GM18526 (cell line): ENCODE measurements at regions not wholly inside any gene's neighbourhood (a gene's known extent, or its start where the extent isn't known, plus 50 kb on each side); places are given as distances from the start of the nearest gene placed in this dataset.

Experiments
- POLR2A ChIP-seq: IDR thresholded peaks from 3 replicates; pipeline ENCODE4 v1.6.1; 2011; ENCODE audit not compliant: insufficient read length; ENCODE audit errors: extremely low read depth

DNA sequence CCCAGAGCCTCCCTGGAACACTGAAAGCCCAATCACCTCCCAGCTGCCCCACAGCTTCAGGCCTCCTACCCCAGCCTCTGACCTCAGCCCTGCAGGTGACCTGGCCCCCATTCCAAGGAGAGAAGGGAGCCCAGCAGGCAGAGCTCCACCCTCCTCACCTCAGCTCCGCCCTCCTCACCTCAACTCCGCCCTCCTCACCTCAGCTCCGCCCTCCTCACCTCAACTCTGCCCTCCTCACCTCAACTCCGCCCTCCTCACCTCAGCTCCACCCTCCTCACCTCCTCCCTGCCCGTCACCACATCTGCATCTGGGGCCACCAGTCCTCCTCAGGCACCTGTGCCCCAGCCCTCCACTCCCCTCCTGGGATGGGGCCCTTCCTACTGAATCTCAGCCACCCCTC is 112.2 kb upstream of the SFSWAP start:
- no peak for TF ChIP-seq POLR2A

GRCh38 chr12:131599190-131600159 is 111.4 kb upstream of the SFSWAP start:
- no peak for TF ChIP-seq POLR2A

DNA sequence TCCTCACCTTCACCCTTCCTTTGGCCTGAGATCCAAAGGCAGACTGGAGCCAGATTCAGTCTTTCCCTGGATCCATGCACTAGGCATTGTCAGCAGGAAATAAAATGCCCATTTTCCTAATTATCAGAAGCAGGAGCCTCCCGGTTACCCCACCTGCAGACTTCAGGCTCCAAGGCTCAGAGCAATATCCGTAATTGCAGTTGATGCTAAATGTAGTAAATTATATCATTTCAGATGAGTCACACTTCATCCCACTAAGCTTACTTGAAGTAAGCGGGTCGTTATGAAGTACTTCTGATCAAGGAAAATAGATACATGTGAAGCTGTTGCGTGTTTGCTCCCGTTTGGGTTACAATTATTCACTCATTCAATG is 110.7 kb upstream of the SFSWAP start:
- TF ChIP-seq POLR2A, result no peak

GRCh38 chr12:131603106-131603938 is 107.6 kb upstream of the SFSWAP start:
- no peak for TF ChIP-seq POLR2A

DNA sequence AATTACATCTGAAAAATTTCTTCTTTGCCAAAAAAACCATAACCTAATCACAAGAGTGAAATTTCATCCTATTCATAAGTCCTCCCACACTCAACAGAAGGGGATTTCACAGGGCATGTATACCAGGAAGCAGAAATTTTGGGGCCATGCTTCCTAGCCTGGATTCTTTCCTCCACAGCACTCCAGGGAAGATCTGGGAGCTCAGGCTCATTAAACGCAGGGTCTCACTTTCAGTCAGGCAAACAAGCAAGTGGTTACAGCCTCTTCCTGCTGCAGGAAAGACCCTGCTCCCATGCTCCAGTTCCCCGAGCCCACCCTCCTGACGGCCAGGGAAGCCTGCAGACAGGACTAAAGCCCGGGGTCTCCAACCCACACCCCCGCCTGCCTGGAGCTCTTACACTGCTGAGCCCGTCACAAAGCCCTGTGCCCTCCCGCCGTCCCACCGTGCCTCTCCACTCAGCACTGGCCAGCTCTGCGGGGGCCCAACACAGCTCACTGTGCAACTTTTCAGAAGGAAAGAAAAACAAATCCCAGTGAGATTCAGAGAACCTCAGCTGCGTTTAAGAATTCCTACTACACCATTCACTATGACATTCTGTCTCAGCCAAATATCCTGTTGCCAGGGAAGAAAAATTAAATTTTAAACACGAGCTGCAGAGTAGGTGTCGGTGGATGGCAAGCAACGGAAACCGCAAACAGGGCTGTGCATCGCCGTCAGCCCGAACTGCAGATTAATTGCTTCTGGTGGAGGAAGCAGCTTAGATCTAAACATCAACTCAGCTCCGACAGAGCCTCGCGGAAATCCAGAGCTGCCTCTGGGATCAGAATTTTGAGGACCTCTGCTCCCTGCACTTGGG is 106.7 kb upstream of the SFSWAP start:
- TF ChIP-seq POLR2A, result no peak

DNA sequence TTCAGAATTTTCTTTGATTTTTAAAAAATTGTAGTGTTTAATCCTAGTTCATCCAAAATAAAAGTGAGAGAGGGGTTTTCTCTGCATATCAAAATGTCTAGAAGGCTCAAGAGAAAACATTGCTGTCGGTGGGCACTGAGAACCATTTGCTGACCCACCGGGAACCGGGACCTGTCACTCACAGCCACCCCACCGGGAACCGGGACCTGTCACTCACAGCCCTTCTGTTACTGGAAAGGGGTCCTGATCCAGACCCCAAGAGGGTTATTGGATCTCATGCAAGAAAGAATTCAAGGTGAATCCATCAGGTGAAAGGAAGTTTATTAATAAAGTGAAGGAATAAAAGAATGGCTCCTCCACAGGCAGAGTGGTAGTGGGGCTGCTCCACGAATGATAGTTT is 106.0 kb upstream of the SFSWAP start:
- no peak for TF ChIP-seq POLR2A

GRCh38 chr12:131605304-131605829 is 105.5 kb upstream of the SFSWAP start:
- no peak for TF ChIP-seq POLR2A

DNA sequence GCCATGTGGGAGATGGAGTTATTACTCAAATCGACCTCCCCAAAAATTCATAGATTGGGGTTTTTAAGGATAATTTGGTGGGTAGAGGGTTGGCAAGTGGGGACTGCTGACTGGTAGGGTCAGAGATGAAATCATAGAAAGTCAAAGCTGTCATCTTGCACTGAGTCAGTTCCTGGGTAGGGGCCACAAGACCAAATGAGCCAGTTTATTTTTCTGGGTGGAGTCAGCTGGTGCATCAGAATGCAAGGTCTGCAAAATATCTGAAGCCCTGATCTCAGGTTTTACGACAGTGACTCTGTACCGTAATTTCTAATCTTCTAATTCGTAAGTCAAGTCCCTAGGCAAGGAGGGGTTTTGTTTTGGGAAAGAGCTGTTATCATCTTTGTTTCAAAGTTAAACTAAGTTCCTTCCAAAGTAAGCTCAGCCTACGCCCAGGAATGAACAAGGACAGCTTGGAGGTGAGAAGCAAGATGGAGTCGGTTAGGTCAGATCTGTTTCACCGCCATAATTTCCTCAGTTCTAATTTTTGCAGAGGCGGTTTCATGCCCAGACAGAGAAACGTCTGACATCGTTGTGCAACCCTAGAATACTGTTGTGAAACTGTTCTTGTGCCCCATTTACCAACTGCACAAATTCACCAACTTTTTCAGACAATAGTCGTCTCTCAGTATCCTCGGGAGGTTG is 104.5 kb upstream of the SFSWAP start:
- TF ChIP-seq POLR2A, result no peak

- no peak for TF ChIP-seq POLR2A
Observed at GRCh38 chr12:131607658-131608447, 103.0 kb upstream of the SFSWAP start.

DNA sequence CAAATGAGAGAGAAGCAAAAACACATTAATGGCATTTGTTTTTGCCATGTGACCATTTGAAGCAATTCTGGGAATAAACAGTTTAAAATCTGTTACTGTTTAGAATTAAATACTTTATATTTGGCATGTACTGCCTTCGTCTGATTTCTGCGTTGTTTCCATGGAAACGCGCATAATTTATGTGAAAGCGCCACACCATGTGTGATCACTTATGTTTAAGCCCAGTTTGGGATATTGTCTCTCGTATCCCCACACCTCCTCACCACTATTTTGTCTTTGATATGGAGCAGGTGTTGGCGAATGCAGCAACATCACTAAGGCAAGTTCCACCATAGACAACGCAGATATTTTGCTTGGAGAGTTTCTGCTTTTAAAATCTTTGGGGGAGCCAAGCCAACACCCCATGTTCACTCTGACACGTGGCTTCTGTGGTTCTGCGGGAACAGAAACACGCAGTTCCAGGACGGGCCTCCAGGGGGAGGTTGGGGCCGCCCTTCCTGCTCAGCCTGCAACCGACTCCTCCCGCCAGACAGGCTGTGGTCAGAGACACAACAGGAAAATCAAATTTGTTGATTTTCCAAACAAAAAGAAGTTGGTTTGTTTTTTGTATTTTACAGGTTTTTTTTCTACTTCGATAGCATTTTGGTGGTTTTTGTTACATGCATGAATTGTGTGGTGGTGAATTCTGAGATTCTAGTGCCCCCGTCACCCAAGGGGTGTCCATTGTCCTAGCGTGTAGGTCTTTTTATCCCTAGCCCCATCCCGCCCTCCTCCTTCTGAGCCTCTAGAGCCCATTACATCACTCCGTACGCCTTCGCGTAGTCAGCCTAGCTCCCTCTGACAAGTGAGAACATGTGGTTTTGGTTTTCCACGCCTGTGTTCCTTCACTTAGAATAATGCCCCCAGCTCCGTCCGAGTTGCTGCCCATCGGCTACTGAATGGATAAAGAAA is 101.9 kb upstream of the SFSWAP start:
- TF ChIP-seq POLR2A, result no peak

GRCh38 chr12:131609762-131610161 is 101.1 kb upstream of the SFSWAP start:
- no peak for TF ChIP-seq POLR2A

GRCh38 chr12:131610181-131610580 is 100.7 kb upstream of the SFSWAP start:
- TF ChIP-seq POLR2A, result no peak
